PC-9 (cell line): ENCODE measurements at regions not wholly inside any gene's neighbourhood (a gene's known extent, or its start where the extent isn't known, plus 50 kb on each side); places are given as distances from the start of the nearest gene placed in this dataset.

Experiments
- BruUV-seq: library from RNA; stranded (reverse); fragments of 400-500 nt; replicated peaks from 2 replicates; lab custom pipeline; 2021; lab: Mats Ljungman, UMichigan
- CTCF ChIA-PET: fragments of 300-600 bp; sonication (Branson Sonifier 250); formaldehyde crosslinking; loops from one replicate; lab custom pipeline; 2022; ENCODE audit warnings: antibody characterized with exemption; lab: Charles Lee
- POLR2A ChIA-PET: fragments of 300-600 bp; sonication (Branson Sonifier 250); formaldehyde crosslinking; loops from one replicate; lab custom pipeline; 2022; ENCODE audit warnings: antibody characterized with exemption; ENCODE audit not compliant: unreplicated experiment; lab: Charles Lee
- DNase-seq, 2 experiments: peaks; one replicate each; pipeline versions ENCODE4 v3.0.0 to v3.0.0-alpha.2; 2015 to 2022; ENCODE audit warnings: mixed read lengths in 1 of 2
- H2AFZ ChIP-seq: fragments of 200-600 bp; sonication (generic); 2 replicates; pipeline ENCODE4 v1.8.1; 2017; ENCODE audit warnings: antibody characterized with exemption
- H3F3A ChIP-seq: fragments of 200-600 bp; sonication (generic); 2 replicates; pipeline ENCODE4 v1.8.1; 2017; ENCODE audit warnings: antibody characterized with exemption, mild to moderate bottlenecking, low read depth; ENCODE audit not compliant: insufficient read depth
- H3K27ac ChIP-seq: fragments of 200-600 bp; sonication (generic); 2 replicates; pipeline ENCODE4 v1.6.1; 2016; ENCODE audit warnings: mixed run types
- H3K27me3 ChIP-seq: fragments of 200-600 bp; sonication (generic); 2 replicates; pipeline ENCODE4 v1.6.1; 2016; ENCODE audit warnings: low read depth, mixed run types; ENCODE audit not compliant: insufficient read depth
- H3K36me3 ChIP-seq: fragments of 200-600 bp; sonication (generic); 2 replicates; pipeline ENCODE4 v1.6.1; 2016; ENCODE audit warnings: low read depth, mixed run types
- H3K4me1 ChIP-seq: fragments of 200-600 bp; sonication (generic); replicated peaks from 2 replicates; pipeline ENCODE4 v1.6.1; 2016; ENCODE audit warnings: mixed run types; ENCODE audit not compliant: insufficient read depth
- H3K4me2 ChIP-seq: fragments of 200-600 bp; sonication (generic); 2 replicates; pipeline ENCODE4 v1.6.1; 2017; ENCODE audit warnings: mixed run types
- H3K4me3 ChIP-seq: fragments of 200-600 bp; sonication (generic); 2 replicates; pipeline ENCODE4 v1.6.1; 2016; ENCODE audit warnings: mixed run types
- H3K79me2 ChIP-seq: fragments of 200-600 bp; sonication (generic); 2 replicates; pipeline ENCODE4 v1.6.1; 2017; ENCODE audit warnings: low read depth, mixed run types
- H3K9me2 ChIP-seq: fragments of 200-600 bp; sonication (generic); 2 replicates; pipeline ENCODE4 v1.8.1; 2017; ENCODE audit warnings: mild to moderate bottlenecking; ENCODE audit not compliant: insufficient read depth
- H3K9me3 ChIP-seq: fragments of 200-600 bp; sonication (generic); 2 replicates; pipeline ENCODE4 v1.8.1; 2016; ENCODE audit warnings: low read depth; ENCODE audit not compliant: insufficient read depth
- H4K20me1 ChIP-seq: fragments of 200-600 bp; sonication (generic); 2 replicates; pipeline ENCODE4 v1.8.1; 2017; ENCODE audit not compliant: insufficient read depth
- EZH2 ChIP-seq: fragments of 200-600 bp; sonication (generic); IDR thresholded peaks from 2 replicates; pipeline ENCODE4 v1.8.0; 2017; ENCODE audit warnings: antibody characterized with exemption, low read depth
- intact Hi-C: fragments of 100-400 bp; cut with micrococcal nuclease; formaldehyde crosslinking; loops from one replicate; pipeline ENCODE4 v1.10.0; 2022; ENCODE audit not compliant: unreplicated experiment
- TF ChIP-seq, protein P1 (sequence below): fragments of 200-600 bp; sonication (generic); conservative IDR thresholded peaks from 2 replicates; pipeline ENCODE4 v1.6.1; 2017; ENCODE audit warnings: mixed run types, antibody characterized with exemption, mild to moderate bottlenecking, moderate library complexity

DNA sequence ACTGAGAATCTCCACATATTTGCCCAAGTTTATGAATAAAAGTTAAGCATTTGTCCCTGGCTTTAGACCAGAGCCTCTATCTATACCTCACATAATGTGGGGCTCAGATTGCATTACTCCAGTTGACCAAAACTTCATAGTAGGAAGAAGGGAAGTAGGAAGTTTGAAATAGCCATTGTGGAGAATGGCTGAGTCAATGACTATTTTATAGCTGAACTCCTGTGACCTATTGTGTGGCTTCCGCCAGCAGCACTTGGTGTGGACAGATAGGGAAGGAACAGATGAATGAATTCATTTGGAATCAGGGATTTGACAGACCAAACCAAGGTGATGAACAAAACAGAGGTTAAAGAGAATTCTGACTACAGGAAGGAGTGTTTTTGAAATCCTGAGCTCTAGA, 92.9 kb upstream of the LPAR1 start:
- Histone ChIP-seq H3K4me3 (no peak overlapping the region), H3K9me3 (peaks cover 12% of the 10 kb centered on the region), H3K9me2 (no peaks in the 10 kb centered on the region), H2AFZ (no peak overlapping the region; the same call in 1 of the 2 replicates), H3K36me3 (no peaks in the 10 kb centered on the region), H4K20me1 (no peaks in the 10 kb centered on the region), H3K4me1 (no peaks in the 10 kb centered on the region), H3K27me3 (no peaks in the 10 kb centered on the region), H3K4me2 (no peak overlapping the region), H3K27ac (no peak overlapping the region), H3K79me2 (no peaks in the 10 kb centered on the region), H3F3A (no peaks in the 10 kb centered on the region; the same call in 1 of the 2 replicates)
- CTCF ChIA-PET = no interaction called here
- DNase-seq = no peak
- POLR2A ChIA-PET = no interaction called here
- intact Hi-C loops = no loop called here
- TF ChIP-seq, protein P1, sequence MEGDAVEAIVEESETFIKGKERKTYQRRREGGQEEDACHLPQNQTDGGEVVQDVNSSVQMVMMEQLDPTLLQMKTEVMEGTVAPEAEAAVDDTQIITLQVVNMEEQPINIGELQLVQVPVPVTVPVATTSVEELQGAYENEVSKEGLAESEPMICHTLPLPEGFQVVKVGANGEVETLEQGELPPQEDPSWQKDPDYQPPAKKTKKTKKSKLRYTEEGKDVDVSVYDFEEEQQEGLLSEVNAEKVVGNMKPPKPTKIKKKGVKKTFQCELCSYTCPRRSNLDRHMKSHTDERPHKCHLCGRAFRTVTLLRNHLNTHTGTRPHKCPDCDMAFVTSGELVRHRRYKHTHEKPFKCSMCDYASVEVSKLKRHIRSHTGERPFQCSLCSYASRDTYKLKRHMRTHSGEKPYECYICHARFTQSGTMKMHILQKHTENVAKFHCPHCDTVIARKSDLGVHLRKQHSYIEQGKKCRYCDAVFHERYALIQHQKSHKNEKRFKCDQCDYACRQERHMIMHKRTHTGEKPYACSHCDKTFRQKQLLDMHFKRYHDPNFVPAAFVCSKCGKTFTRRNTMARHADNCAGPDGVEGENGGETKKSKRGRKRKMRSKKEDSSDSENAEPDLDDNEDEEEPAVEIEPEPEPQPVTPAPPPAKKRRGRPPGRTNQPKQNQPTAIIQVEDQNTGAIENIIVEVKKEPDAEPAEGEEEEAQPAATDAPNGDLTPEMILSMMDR = no peak
- no peak for TF ChIP-seq EZH2
- BruUV-seq = no TSS peak

DNA sequence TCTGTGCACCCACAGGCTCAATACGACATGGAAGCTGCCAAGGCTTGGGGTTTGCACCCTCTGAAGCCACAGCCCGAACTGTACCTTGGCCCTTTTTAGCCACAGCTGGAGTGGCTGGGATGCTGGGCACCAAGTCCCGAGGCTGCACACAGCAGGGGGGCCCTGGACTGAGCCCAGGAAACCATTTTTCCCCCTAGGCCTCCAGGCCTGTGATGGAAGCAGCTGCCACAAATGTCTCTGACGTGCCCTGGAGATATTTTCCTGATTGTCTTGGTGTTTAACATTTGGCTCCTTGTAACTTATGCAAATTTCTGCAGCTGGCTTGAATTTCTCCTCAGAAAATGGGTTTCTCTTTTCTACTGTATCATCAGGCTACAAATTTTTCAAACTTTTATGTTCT, 82.3 kb upstream of the LPAR1 start:
- Histone ChIP-seq H4K20me1 (no peaks in the 10 kb centered on the region), H3K36me3 (no peaks in the 10 kb centered on the region), H3F3A (no peaks in the 10 kb centered on the region), H3K4me2 (no peak overlapping the region), H3K27me3 (no peaks in the 10 kb centered on the region), H3K79me2 (no peaks in the 10 kb centered on the region), H3K4me3 (no peak overlapping the region), H3K4me1 (no peaks in the 10 kb centered on the region), H3K27ac (no peak overlapping the region), H3K9me3 (peaks cover 6% of the 10 kb centered on the region), H2AFZ (no peak overlapping the region), H3K9me2 (no peaks in the 10 kb centered on the region)
- ChIA-PET POLR2A (no interaction called here), CTCF (no interaction called here)
- intact Hi-C loops = no loop called here
- no peak for DNase-seq
- no TSS peak for BruUV-seq
- TF ChIP-seq, protein P1 = no peak
- no peak for TF ChIP-seq EZH2

DNA sequence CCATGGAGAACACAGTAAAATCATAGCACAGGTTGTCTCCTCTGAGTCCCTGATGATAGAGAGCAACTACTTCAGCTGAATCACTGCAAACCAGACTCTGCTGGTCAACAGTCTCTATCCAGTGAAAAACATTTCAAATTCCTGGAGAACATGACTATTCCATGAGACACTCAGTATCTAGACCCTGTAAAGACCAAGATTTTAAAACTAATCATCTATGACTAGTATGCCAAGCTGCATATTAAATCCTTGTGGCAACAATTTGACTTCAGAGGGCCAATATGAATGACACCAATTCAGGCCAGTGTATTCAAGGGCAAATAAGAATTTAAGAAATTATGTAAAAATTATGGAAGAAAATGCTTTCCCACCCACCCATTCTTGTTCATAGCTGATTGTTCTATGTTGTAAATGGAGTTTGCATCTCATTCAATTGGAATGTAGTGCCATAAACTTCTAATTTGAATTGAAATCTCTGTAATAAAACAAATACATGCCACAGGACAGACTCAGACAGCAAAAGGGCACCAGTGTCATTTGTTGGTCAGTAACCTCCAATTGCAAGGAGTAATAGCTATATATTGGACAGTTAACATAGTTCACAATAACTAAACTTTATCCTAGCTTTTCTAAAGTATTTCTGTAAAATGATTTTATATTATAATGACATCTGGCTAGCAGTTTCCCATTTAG, 80.1 kb upstream of the LPAR1 start:
- H3K79me2 ChIP-seq = no peaks in the 10 kb centered on the region
- no TSS peak for BruUV-seq
- ChIA-PET POLR2A (interaction anchor here (0.7 kb wide), 1 partner anchor 255 kb away, joined by 5 read pairs; no protein-coding TSS in a partner anchor), CTCF (interaction anchor here (0.6 kb wide), 1 partner anchor 313 kb away, joined by 13 read pairs; no protein-coding TSS in a partner anchor)
- intact Hi-C loops = no loop called here
- DNase-seq = no peak
- H4K20me1 ChIP-seq = no peaks in the 10 kb centered on the region
- no peaks in the 10 kb centered on the region for H3F3A ChIP-seq
- H3K4me2 ChIP-seq = no peak overlapping the region
- H3K27me3 ChIP-seq = no peaks in the 10 kb centered on the region
- H3K9me3 ChIP-seq = peaks cover 6% of the 10 kb centered on the region
- no peaks in the 10 kb centered on the region for H3K9me2 ChIP-seq
- H3K4me1 ChIP-seq = no peaks in the 10 kb centered on the region
- no peak overlapping the region for H3K27ac ChIP-seq
- H3K36me3 ChIP-seq = no peaks in the 10 kb centered on the region
- H2AFZ ChIP-seq = no peak overlapping the region
- H3K4me3 ChIP-seq = no peak overlapping the region
- TF ChIP-seq EZH2 = no peak
- TF ChIP-seq, protein P1 = no peak
